NB4 (cell line): ENCODE measurements at regions not wholly inside any gene's neighbourhood (a gene's known extent, or its start where the extent isn't known, plus 50 kb on each side); places are given as distances from the start of the nearest gene placed in this dataset.

Experiments
- CTCF ChIP-seq: IDR thresholded peaks from one replicate; pipeline ENCODE4 v1.5.1; 2012; ENCODE audit warnings: low read depth, low read length
- POLR2A ChIP-seq: IDR thresholded peaks from 2 replicates; pipeline ENCODE4 v1.6.1; 2011; ENCODE audit warnings: mild to moderate bottlenecking; ENCODE audit not compliant: insufficient read length; ENCODE audit errors: extremely low read depth

- TF ChIP-seq CTCF: no peak
- TF ChIP-seq POLR2A: no peak
These were observed 736.7 kb upstream of the GBE1 start for GRCh38 chr3:82498186-82498585.
